Stimulated activated CD4-positive, alpha-beta T cell treated with anti-CD3 and anti-CD28 coated beads, Interleukin-4, amount 100 ng/mL, for 1 hour (primary cell): ENCODE measurements at regions not wholly inside any gene's neighbourhood (a gene's known extent, or its start where the extent isn't known, plus 50 kb on each side); places are given as distances from the start of the nearest gene placed in this dataset.
A peak's percentile ranks its signal among the peaks of the same experiment; 100 is the strongest.
"Not testable (repeated sequence)": the region's sequence is repeated elsewhere in the genome, so short reads cannot be mapped to it uniquely, and the experiment has no call there.

ENCODE experiments used
- DNase-seq: peaks from one replicate; pipeline ENCODE4 v3.0.0-alpha.2; 2020

DNA sequence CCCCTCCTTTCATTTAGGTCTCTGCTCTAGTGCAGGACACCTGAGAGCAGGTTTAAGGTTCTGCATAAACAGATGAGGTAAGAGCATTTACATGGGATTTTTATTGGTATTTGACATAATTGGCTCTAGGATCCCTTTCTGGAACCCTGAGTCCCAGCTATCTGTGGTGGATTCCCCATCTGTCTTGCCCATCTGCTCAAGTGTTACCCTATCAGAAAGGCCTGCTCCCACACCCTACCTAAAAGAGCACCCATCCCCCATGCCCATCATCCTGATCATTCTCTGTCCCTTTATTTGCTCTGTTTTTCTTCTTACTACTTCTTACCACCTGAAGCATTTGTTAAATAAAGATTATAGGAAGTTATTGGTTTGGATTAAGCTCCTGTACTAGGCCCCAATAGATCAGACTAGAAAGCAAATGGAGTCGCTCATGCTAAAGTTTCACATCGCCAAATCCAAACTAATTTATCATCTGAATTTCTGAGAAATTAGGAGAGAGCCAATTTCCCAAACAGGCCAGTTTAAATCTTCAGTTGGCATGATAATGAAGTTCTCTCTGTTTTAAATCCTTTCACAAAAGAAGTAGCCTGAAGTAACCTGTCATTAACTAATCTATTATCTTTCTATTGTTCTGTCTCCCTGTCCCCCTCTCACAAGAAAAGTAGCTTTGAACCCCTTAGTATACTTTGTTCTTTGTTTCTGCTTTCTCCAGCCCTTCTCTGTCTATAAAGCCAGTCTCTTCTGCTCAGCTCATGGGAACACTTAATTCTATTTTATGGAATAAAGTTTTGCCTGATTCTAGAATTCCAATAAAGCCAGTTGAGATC lies 178.6 kb downstream of the ZNF674 start:
- no peak for DNase-seq

GRCh38 chrX:46354481-46354880 lies 190.7 kb downstream of the ZNF674 start:
- no peak for DNase-seq

- DNase-seq, result no peak
These were observed 203.4 kb downstream of the ZNF674 start for GRCh38 chrX:46341767-46342322.

DNA sequence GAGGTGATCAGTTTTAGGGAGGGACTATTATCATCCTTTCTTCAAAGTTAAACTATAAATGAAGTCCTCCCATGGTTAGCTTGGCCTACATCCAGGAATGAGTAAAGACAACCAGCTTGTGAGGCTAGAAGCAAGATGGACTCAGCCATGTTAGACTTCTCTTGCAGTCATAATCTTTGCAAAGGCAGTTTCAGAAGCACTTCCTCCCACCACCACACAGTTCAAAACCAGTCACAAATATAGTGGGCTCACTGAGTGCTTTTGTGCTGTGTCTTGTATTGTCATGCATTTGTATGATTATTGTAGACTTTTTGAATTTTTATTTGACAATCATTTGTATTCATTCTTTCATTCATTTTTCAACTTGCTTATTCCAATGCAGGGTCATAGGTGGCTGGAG lies 204.5 kb downstream of the ZNF674 start:
- DNase-seq, result no peak

- no peak for DNase-seq
These were observed 211.7 kb downstream of the ZNF674 start for GRCh38 chrX:46333550-46333949.

GRCh38 chrX:46330981-46331380 lies 214.2 kb downstream of the ZNF674 start:
- no peak for DNase-seq

DNA sequence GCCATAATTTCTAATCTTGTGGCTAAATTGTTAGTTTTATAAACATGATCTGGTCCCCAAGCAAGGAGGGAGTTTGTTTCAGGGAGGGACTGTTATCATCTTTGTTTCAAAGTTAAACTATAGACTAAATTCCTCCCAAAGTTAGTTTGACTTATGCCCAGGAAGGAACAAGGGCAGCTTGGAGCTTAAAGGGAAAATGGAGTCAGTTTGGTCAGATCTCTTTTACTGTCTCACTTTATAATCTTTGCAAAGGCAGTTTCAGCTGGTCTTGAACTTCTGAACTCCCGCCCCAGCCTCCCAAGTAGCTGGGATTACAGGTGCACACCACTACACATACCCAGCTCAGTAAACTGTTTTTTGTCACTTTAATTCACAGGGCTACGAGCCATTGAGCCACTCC lies 214.7 kb downstream of the ZNF674 start:
- no peak for DNase-seq

GRCh38 chrX:46328133-46328532 lies 217.1 kb downstream of the ZNF674 start:
- no peak for DNase-seq

- DNase-seq, result no peak
These were observed 217.6 kb downstream of the ZNF674 start for GRCh38 chrX:46327566-46328115.

- DNase-seq, result no peak
These were observed 219.1 kb downstream of the ZNF674 start for GRCh38 chrX:46326161-46326560.

DNA sequence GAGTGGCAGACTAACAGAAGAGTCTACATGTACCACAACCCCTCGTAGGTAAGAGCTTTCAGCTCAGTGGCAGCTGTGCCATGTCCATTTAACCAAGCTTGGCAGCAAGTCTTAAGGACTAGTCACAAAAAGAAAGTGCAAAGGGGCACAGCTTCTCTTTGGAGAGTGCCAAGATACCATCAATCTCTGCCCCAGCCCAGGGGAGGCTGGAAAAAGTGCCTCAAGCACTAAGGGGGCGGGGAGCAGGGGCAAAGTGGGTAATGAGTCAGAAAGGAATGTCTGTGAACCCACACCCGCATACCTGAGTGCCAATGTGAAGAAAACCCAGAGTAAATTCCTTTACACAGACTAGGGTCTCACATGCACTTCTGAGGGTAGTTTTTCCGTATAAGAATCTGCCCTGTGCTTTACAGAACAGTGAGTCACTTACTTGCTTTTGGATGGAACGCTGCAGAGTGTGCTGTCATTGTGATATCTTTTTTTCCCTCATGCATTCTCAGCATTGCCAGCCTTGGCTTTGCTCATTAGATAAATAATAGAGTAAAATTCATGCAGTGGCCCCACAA lies 219.8 kb downstream of the ZNF674 start:
- DNase-seq, result peak; percentile 55

DNA sequence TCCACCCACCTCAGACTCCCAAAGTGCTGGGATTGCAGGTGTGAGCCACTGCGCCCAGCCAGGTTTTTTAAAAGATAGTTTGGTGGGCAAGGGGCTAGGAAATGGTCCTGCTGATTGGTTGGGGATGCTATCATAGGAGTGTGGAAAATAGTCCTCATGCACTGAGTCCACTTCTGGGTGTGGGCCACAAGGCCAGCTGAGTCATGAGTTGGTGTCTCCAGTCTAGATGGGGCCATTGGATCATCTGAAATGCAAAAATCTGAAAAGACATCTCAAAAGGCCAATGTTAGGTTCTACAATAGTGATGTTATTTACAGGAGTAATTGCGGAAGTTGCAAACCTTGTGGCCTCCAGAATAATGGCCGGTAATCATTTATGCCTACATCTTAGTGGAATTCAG lies 221.1 kb downstream of the ZNF674 start:
- no peak for DNase-seq

DNA sequence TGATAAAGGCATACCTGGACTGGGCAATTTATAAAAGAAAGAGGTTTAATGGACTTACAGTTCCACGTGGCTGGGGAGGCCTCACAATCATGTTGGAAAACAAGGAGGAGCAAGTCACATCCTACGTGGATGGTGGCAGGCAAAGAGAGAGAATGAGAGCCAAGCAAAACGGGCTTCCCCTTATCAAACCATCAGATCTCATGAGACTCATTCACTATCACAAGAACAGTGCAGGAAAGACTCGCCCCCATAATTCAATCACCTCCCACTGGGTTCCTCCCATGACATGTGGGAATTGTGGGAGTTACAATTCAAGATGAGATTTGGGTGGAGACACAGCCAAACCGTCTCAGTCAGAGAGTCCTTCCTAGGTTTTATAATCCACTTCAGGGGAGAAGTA lies 222.3 kb downstream of the ZNF674 start:
- DNase-seq, result not testable (repeated sequence)

DNA sequence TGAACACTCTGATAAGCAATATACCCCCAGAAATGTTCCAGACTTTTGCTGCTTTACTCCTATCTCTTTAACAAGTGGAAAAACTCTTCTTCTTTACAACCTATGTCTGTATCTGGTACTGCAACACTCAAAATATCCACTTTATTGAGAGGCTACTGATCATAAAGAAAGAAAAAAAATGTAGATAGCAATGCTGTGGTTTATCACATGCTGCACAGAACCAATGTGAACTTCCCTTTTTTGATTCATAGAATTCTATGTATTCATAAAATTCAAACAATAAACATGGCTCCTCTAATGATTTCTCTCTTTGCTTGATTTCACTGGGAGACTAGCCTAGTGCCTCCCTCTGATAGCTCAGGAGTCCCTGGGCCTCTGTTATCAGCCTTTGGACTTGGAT lies 223.5 kb downstream of the ZNF674 start:
- DNase-seq, result no peak

DNA sequence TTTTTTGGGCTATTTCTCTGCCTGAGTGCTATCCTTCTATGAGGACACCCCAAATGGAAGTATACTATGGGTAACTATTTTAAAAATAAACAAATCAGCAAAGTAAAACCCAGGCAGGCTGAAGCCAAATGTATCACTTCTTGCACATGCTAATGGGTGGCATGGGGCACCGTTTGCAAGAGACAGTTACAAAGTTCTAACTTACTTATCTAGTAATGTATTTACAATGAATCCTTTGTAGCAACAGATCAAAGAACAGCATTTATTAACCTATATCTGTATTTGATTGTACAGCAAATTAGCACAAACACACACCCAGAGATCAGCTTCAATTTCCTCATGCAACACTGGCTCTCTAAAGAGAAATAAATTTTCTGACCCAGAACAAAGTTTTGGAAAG lies 225.5 kb downstream of the ZNF674 start:
- no peak for DNase-seq

- no peak for DNase-seq
These were observed 226.7 kb downstream of the ZNF674 start for GRCh38 chrX:46318551-46318950.

- DNase-seq, result no peak
These were observed 228.1 kb downstream of the ZNF674 start for GRCh38 chrX:46317163-46317562.

DNA sequence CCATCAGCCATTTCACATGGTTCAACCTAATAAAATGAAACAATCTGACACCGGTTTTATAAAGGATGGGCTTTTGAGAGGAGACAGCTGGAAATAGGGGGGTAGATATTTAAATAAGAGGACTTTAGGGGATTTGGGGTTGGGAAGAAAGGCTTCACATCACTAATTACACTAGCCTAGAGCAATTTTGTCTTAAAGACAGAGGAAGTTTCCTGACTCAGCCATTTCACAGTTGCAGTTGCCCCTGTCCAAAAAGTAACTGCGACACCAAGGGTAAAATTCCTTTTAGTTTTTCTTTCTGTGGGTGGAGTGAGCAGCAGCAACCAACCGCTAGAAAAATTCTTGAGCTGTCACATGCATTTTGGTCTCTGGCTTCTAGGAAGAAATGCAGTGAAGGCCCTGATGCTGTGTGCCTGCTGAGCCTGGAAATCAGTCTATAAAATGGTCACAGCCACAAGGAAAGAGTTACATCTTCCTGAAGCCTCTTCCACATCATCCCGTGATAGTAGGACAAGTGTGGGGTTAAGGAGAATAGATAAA lies 233.6 kb downstream of the ZNF674 start:
- no peak for DNase-seq

- no peak for DNase-seq
These were observed 234.3 kb downstream of the ZNF674 start for GRCh38 chrX:46310815-46311497.

- DNase-seq, result no peak
These were observed 237.1 kb downstream of the ZNF674 start for GRCh38 chrX:46308110-46308509.

DNA sequence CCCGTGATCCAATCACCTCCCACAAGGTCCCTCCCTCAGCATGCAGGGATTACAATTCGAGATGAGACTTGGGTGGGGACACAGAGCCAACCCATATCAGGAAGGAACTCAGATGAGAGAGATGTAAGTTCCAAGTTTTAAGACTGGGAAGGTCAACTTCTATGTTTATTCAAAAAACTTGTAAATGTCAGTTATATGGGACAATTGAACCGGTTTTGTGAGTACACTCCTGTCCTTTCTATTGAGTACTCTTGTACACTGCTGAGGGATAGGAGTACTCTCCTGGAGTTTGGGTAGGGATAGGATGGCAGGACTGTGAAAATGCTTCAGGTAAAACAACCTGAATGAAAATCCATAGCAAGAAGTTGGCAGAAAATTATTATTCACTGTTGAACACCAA lies 239.1 kb downstream of the ZNF674 start:
- no peak for DNase-seq

GRCh38 chrX:46305431-46305830 lies 239.8 kb downstream of the ZNF674 start:
- no peak for DNase-seq

DNA sequence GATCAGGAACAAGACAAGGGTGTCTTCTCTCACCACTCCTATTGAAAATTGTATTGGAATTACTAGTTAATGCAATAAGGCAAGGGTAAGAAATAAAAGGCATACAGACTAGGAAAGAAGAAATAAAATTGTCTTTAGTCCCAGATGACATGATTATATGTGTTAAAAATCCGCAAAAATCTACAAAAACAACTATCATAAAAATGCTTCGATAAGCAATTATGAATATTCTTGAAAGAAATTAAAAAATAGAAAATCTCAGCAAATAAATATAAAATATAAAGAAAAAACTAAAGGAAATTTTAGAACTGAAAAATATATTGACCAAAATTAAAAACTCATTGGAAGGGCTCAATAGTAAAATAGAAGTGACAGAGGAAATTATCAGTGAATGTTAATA lies 243.3 kb downstream of the ZNF674 start:
- no peak for DNase-seq
